ENCODE measurements at regions not wholly inside any gene's neighbourhood (a gene's known extent, or its start where the extent isn't known, plus 50 kb on each side); places are given as distances from the start of the nearest gene placed in this dataset.

GRCh38 chr15:38086611-38087010, 152.2 kb downstream of the TMCO5A start:
- TF ChIP-seq GATA3 (IDR thresholded peaks at IDR 0.05; ENCODE audit: low read depth, low read length) (no peak), GATA2 (IDR thresholded peaks at IDR 0.05; ENCODE audit: low read depth, low read length) (no peak)
